HFF-Myc (cell line): ENCODE measurements at regions not wholly inside any gene's neighbourhood (a gene's known extent, or its start where the extent isn't known, plus 50 kb on each side); places are given as distances from the start of the nearest gene placed in this dataset.

Source experiments
- DNase-seq: peaks from one replicate; pipeline ENCODE4 v3.0.0-alpha.2; 2011; ENCODE audit warnings: low read depth; ENCODE audit errors: extremely low read depth
- H3K4me3 ChIP-seq: replicated peaks from 2 replicates; pipeline ENCODE4 v1.5.1; 2011; ENCODE audit warnings: low read depth, mild to moderate bottlenecking, control low read depth, low read length
- CTCF ChIP-seq: IDR thresholded peaks from 2 replicates; pipeline ENCODE4 v1.5.1; 2012; ENCODE audit warnings: mild to moderate bottlenecking, low read depth, low read length, control low read depth; ENCODE audit errors: missing control alignments

- H3K4me3 ChIP-seq: no peak overlapping the region
- DNase-seq: no peak
- TF ChIP-seq CTCF: no peak
Observed at GRCh38 chr7:50872437-50872836, 89.7 kb upstream of the GRB10 start.

GRCh38 chr7:50869108-50869725 is 86.5 kb upstream of the GRB10 start:
- TF ChIP-seq CTCF: no peak
- DNase-seq: no peak
- no peak overlapping the region for H3K4me3 ChIP-seq

GRCh38 chr7:50868426-50869100 is 85.9 kb upstream of the GRB10 start:
- no peak overlapping the region for H3K4me3 ChIP-seq
- DNase-seq: no peak
- TF ChIP-seq CTCF: no peak

GRCh38 chr7:50867034-50867356 is 84.3 kb upstream of the GRB10 start:
- no peak overlapping the region for H3K4me3 ChIP-seq
- no peak for TF ChIP-seq CTCF
- DNase-seq: no peak

- no peak overlapping the region for H3K4me3 ChIP-seq
- no peak for TF ChIP-seq CTCF
- no peak for DNase-seq
Observed at GRCh38 chr7:50866343-50867033, 83.8 kb upstream of the GRB10 start.

GRCh38 chr7:50865450-50865849 is 82.8 kb upstream of the GRB10 start:
- no peak for TF ChIP-seq CTCF
- no peak overlapping the region for H3K4me3 ChIP-seq
- DNase-seq: no peak

- no peak for DNase-seq
- no peak overlapping the region for H3K4me3 ChIP-seq
- no peak for TF ChIP-seq CTCF
Observed at GRCh38 chr7:50864694-50865093, 82.0 kb upstream of the GRB10 start.
